Neural progenitor cell (in vitro differentiated cells): ENCODE measurements at regions not wholly inside any gene's neighbourhood (a gene's known extent, or its start where the extent isn't known, plus 50 kb on each side); places are given as distances from the start of the nearest gene placed in this dataset.

Experiments used
- CTCF ChIP-seq: fragments of 200-600 bp; sonication (generic); IDR thresholded peaks from 2 replicates; pipeline ENCODE4 v1.5.1; 2017; ENCODE audit warnings: antibody characterized with exemption, mild to moderate bottlenecking
- EZH2phosphoT487 ChIP-seq: fragments of 200-600 bp; sonication (generic); IDR thresholded peaks from 2 replicates; pipeline ENCODE4 v1.6.1; 2017; ENCODE audit warnings: antibody characterized with exemption

DNA sequence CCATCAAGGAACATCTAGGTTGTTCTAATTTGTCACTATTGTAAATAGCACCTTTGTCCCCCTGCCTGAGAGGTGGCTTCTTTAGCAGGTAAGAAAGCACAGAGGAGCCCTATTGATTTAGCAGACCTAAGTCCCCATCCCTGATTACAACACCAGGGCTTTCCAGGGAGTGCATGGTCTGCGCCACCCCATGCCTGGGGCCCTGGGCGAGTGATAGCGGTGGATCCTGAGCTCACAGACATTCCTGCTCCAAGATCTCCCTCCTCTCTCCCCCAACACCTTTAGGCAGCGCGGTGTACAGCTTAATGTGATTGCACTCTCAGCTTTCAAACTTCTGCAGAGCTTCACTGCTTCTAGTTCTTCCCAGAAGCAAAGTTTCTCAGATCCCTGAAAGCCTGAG, 67.4 kb upstream of the WWC1 start:
- no peak for TF ChIP-seq CTCF
- no peak for TF ChIP-seq EZH2phosphoT487
